Endothelial cell of umbilical vein (primary cell): ENCODE measurements at regions not wholly inside any gene's neighbourhood (a gene's known extent, or its start where the extent isn't known, plus 50 kb on each side); places are given as distances from the start of the nearest gene placed in this dataset.

Source experiments
- BruUV-seq: library from RNA; stranded (reverse); fragments of 400-500 nt; replicated peaks from 2 replicates; lab custom pipeline; 2021; lab: Mats Ljungman, UMichigan
- CTCF ChIA-PET: fragments of 300-600, 350-600 bp; sonication (Branson Sonifier 250); formaldehyde crosslinking; loops from one replicate; lab custom pipeline; 2021; ENCODE audit warnings: antibody characterized with exemption, inconsistent platforms; lab: Charles Lee
- POLR2A ChIA-PET: fragments of 300-600, 350-600 bp; sonication (Branson Sonifier 250); formaldehyde crosslinking; loops from one replicate; lab custom pipeline; 2021; ENCODE audit warnings: antibody characterized with exemption, inconsistent platforms; lab: Charles Lee
- DNase-seq: peaks from one replicate; pipeline ENCODE4 v3.0.0-alpha.2; 2011; ENCODE audit warnings: low read depth, low spot score
- FAIRE-seq: peaks from 2 replicates; lab custom pipeline; 2011; peaks lifted over from hg19 to GRCh38; lab: Jason Lieb, UNC
- H2AFZ ChIP-seq: 2 replicates; pipeline ENCODE4 v1.6.0; 2012; ENCODE audit warnings: low read depth, low read length, control low read depth, inconsistent platforms
- H3K27ac ChIP-seq: 2 replicates; pipeline ENCODE4 v1.5.1; 2011; ENCODE audit warnings: low read depth, mild to moderate bottlenecking, control low read depth, low read length, moderate library complexity; ENCODE audit not compliant: insufficient read depth
- H3K27me3 ChIP-seq, 2 experiments: 2 replicates each; pipeline versions ENCODE4 v1.6.0 to v1.6.1; 2011; ENCODE audit warnings: low read length in 2 of 2, mixed read lengths in 1 of 2; ENCODE audit not compliant: control insufficient read depth in 2 of 2, insufficient read depth in 2 of 2
- H3K36me3 ChIP-seq, 2 experiments: 2 replicates in 1 of 2; 3 replicates in 1 of 2; pipeline ENCODE4 v1.5.1; 2011; ENCODE audit warnings: low read length in 2 of 2, mild to moderate bottlenecking in 1 of 2, moderate library complexity in 1 of 2; ENCODE audit not compliant: control insufficient read depth in 2 of 2, insufficient read depth in 2 of 2; ENCODE audit errors: extremely low read depth in 1 of 2
- H3K4me1 ChIP-seq: 3 replicates; pipeline ENCODE4 v1.5.1; 2011; ENCODE audit warnings: mild to moderate bottlenecking, low read length; ENCODE audit not compliant: control insufficient read depth, insufficient read depth; ENCODE audit errors: extremely low read depth
- H3K4me2 ChIP-seq: 2 replicates; pipeline ENCODE4 v1.6.1; 2011; ENCODE audit warnings: low read length, control low read depth, mixed read lengths; ENCODE audit not compliant: insufficient read depth
- H3K4me3 ChIP-seq, 3 experiments: fragments of 200-600 bp in 1 of 3; sonication (generic), shearing (Covaris generic) in 1 of 3; replicated peaks in 1 of 3; 2 replicates each; pipeline ENCODE4 v1.5.1; 2011 to 2016; ENCODE audit warnings: control low read depth in 3 of 3, low read length in 3 of 3, mild to moderate bottlenecking in 2 of 3, inconsistent platforms in 1 of 3, low read depth in 1 of 3, moderate library complexity in 1 of 3; ENCODE audit not compliant: insufficient read depth in 1 of 3
- H3K79me2 ChIP-seq: 2 replicates; pipeline ENCODE4 v1.6.0; 2012; ENCODE audit warnings: low read length, inconsistent platforms; ENCODE audit not compliant: control insufficient read depth, insufficient read depth
- H3K9ac ChIP-seq: replicated peaks from 2 replicates; pipeline ENCODE3; 2011; ENCODE audit warnings: low read length, control low read depth; ENCODE audit not compliant: insufficient read depth; ENCODE audit errors: extremely low read depth
- H3K9me1 ChIP-seq: replicated peaks from 3 replicates; pipeline ENCODE4 v1.6.0; 2011; ENCODE audit warnings: mild to moderate bottlenecking, low read length; ENCODE audit not compliant: control insufficient read depth, insufficient read depth; ENCODE audit errors: extremely low read depth
- H3K9me3 ChIP-seq: replicated peaks from 2 replicates; pipeline ENCODE4 v1.5.1; 2012; ENCODE audit warnings: low read length, inconsistent platforms; ENCODE audit not compliant: control insufficient read depth, insufficient read depth
- H4K20me1 ChIP-seq: replicated peaks from 2 replicates; pipeline ENCODE3; 2011; ENCODE audit warnings: mild to moderate bottlenecking, low read length; ENCODE audit not compliant: control insufficient read depth, insufficient read depth; ENCODE audit errors: extremely low read depth
- CTCF ChIP-seq, 2 donors: IDR thresholded peaks; 1 replicate in 1 of 2; 2 replicates in 1 of 2; pipeline ENCODE4 v1.5.1; 2011; ENCODE audit warnings: low read length in 2 of 2, mild to moderate bottlenecking in 2 of 2, moderate library complexity in 2 of 2, control low read depth in 1 of 2, inconsistent platforms in 1 of 2, low read depth in 1 of 2; ENCODE audit not compliant: insufficient read depth in 1 of 2; ENCODE audit errors: extremely low read depth in 1 of 2
- EZH2 ChIP-seq: IDR thresholded peaks from 2 replicates; pipeline ENCODE4 v1.6.1; 2012; ENCODE audit warnings: borderline replicate concordance, low read depth, mild to moderate bottlenecking, moderate library complexity, low read length, inconsistent platforms; ENCODE audit not compliant: severe bottlenecking
- FOS ChIP-seq: IDR thresholded peaks from 2 replicates; pipeline ENCODE4 v1.6.1; 2011; ENCODE audit warnings: mild to moderate bottlenecking, low read length, moderate library complexity, borderline replicate concordance; ENCODE audit not compliant: insufficient read depth
- GATA2 ChIP-seq: IDR thresholded peaks from 2 replicates; pipeline ENCODE4 v1.7.0; 2011; ENCODE audit warnings: low read depth, mild to moderate bottlenecking, moderate library complexity, mixed read lengths, low read length; ENCODE audit not compliant: insufficient read length, insufficient read depth
- JUN ChIP-seq: IDR thresholded peaks from 2 replicates; pipeline ENCODE4 v1.6.1; 2011; ENCODE audit warnings: borderline replicate concordance, low read depth; ENCODE audit not compliant: insufficient read length, insufficient read depth
- MYC ChIP-seq: IDR thresholded peaks from one replicate; pipeline ENCODE4 v1.6.1; 2011; ENCODE audit warnings: mild to moderate bottlenecking, low read depth, low read length
- POLR2A ChIP-seq: IDR thresholded peaks from 2 replicates; pipeline ENCODE4 v1.6.1; 2012; ENCODE audit warnings: low read depth, mild to moderate bottlenecking, control low read depth, low read length
- POLR2AphosphoS5 ChIP-seq: IDR thresholded peaks from 2 replicates; pipeline ENCODE4 v1.6.1; 2012; ENCODE audit warnings: low read depth, mild to moderate bottlenecking, control low read depth, low read length, moderate library complexity; ENCODE audit not compliant: insufficient read depth
- dilution Hi-C: fragments of 300-500 bp; cut with MboI; formaldehyde crosslinking; loops from one replicate; pipeline ENCODE4 v1.15.0; 2019; ENCODE audit warnings: low sequenced_read_pairs; ENCODE audit not compliant: extremely low pct_ligation_motif_present
- intact Hi-C: fragments of 100-400 bp; cut with micrococcal nuclease; formaldehyde crosslinking; loops from one replicate; pipeline ENCODE4 v1.10.0; 2022
- TF ChIP-seq, protein P1 (sequence below): IDR thresholded peaks from 2 replicates; pipeline ENCODE4 v1.6.1; 2011; ENCODE audit not compliant: insufficient read depth, insufficient read length

DNA sequence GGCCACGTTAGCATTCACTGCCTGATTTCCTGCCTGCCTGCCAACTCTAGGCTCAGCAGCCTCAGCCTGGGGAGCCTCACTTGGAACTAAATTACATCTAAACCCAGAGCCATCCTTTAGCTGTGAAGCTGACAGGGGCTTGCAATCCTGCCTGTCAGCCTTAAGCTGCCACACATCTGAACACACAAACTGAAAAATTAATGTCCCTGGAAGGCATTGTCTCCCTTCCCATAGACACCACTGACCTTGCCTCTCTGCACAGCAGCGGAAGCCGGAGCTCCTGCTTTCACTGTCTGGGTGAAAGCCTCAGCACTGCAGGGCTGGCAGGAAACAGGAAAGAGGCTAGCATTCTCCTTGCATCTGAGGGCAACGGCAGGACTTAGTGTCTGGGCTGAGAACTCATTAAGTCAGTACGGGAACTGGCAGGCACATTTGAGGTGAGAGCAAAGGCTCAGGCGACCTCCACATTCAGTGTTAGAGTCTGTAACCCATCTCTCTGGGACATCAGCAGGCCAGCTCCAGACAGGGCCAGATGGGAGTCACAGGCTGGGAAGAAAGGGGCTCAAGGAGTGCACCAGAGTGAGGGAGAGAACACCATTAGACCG is 452.4 kb upstream of the C16orf82 start:
- no peak for FAIRE-seq
- no peak overlapping the region for H2AFZ ChIP-seq
- peaks cover 4% of the 10 kb centered on the region for H3K9me3 ChIP-seq
- H4K20me1 ChIP-seq = no peaks in the 10 kb centered on the region
- H3K27me3 ChIP-seq = no peaks in the 10 kb centered on the region
- no peak for DNase-seq
- no peaks in the 10 kb centered on the region for H3K36me3 ChIP-seq
- H3K4me2 ChIP-seq = no peak overlapping the region
- TF ChIP-seq EZH2 (no peak), MYC (no peak), POLR2AphosphoS5 (no peak), JUN (no peak), POLR2A (no peak), GATA2 (no peak), FOS (no peak), CTCF (IDR thresholded peaks at IDR 0.05; ENCODE audit: extremely low read depth in 1 of 2, insufficient read depth in 1 of 2, low read depth in 1 of 2, low read length in 2 of 2) (no peak)
- TF ChIP-seq, protein P1, sequence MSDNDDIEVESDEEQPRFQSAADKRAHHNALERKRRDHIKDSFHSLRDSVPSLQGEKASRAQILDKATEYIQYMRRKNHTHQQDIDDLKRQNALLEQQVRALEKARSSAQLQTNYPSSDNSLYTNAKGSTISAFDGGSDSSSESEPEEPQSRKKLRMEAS = no peak
- H3K9ac ChIP-seq = no peak overlapping the region
- H3K79me2 ChIP-seq = no peaks in the 10 kb centered on the region
- CTCF ChIA-PET = no interaction called here
- no peaks in the 10 kb centered on the region for H3K9me1 ChIP-seq
- no peaks in the 10 kb centered on the region for H3K4me1 ChIP-seq
- no TSS peak for BruUV-seq
- POLR2A ChIA-PET = no interaction called here
- H3K27ac ChIP-seq = no peak overlapping the region
- intact Hi-C loops (no loop called here), dilution Hi-C loops (no loop called here)
- H3K4me3 ChIP-seq = no peak overlapping the region
